ENCODE measurements at regions not wholly inside any gene's neighbourhood (a gene's known extent, or its start where the extent isn't known, plus 50 kb on each side); places are given as distances from the start of the nearest gene placed in this dataset.

GRCh38 chr3:88318067-88318466 lies 168.3 kb downstream of the C3orf38 start:
- TF ChIP-seq REST (IDR thresholded peaks at IDR 0.05; ENCODE audit: unreplicated experiment) (no peak), CTCF (conservative IDR thresholded peaks at IDR 0.05; ENCODE audit: low read depth in 2 of 2) (no peak), EZH2 (IDR thresholded peaks at IDR 0.05; ENCODE audit: low read depth, unreplicated experiment) (no peak), CREB1 (CRISPR knock-in tag; IDR thresholded peaks at IDR 0.05; ENCODE audit: low read depth) (no peak), POLR2AphosphoS5 (IDR thresholded peaks at IDR 0.05; ENCODE audit: low read depth) (no peak), EZH2phosphoT487 (IDR thresholded peaks at IDR 0.05; ENCODE audit: unreplicated experiment) (no peak), ZNF462 (CRISPR knock-in tag; IDR thresholded peaks at IDR 0.05) (no peak), NANOG (IDR thresholded peaks at IDR 0.05; ENCODE audit: borderline replicate concordance) (no peak), STAT1 (IDR thresholded peaks at IDR 0.05; ENCODE audit: unreplicated experiment) (no peak)

All from GM23338 (cell line).